ENCODE measurements at regions not wholly inside any gene's neighbourhood (a gene's known extent, or its start where the extent isn't known, plus 50 kb on each side); places are given as distances from the start of the nearest gene placed in this dataset.

DNA sequence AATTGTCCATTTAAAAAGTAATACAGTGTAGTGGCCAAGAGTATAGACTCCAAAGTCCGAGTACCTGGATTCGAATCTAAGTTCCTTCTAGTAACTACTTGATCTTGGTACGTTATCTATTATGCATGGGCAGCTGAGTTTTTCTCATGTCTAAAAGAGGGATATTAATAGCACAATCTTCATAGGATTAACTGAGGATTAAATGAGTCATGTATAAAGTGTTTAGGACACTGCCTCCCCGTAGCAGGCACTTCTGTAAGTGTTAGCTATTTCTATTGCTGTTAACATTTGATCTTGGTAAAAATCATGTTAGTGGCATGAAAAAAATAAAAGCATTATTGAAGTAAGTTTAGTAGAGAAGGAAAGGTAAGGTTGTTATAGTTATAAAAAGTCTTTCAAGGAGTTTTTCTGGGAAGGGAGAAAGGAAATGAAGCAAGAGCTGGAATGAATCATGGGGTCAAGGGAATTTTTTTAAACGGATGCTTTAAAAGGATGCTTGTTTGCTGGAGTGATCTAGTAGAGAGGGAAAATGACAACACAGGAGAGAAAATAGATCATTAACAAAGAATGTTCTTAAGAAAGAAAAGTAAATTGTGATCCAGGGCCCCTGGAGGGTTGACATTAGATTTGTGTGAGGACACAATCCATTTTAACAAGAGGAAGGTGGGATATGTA, 502.2 kb upstream of the USP15 start:
- no peak for DNase-seq (ENCODE audit: low spot score)

- DNase-seq (ENCODE audit: low spot score), result peak; percentile 5
Measured at GRCh38 chr12:61758661-61759060, 501.5 kb upstream of the USP15 start.

GRCh38 chr12:61765926-61766325, 494.3 kb upstream of the USP15 start:
- DNase-seq (ENCODE audit: low spot score), result no peak

DNA sequence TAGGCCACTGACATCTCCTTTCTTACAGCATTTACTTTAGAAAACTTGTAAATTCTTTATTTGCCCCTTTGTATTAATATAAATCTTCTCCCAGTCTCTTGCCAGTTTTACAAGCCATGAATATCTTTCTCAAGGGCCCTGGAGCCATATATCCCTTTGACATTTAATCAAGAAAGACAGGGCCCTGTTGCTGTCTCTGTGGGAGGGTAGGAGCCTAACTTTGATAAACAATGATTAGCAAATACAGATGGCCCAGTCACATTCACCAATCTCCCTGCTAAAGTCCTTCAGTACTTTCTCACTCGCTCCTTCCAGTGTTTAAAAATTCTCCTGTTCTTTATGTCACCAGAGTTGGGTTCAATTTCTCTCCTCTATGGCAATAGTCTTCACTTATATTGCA, 479.8 kb upstream of the USP15 start:
- DNase-seq (ENCODE audit: low spot score), result no peak

DNA sequence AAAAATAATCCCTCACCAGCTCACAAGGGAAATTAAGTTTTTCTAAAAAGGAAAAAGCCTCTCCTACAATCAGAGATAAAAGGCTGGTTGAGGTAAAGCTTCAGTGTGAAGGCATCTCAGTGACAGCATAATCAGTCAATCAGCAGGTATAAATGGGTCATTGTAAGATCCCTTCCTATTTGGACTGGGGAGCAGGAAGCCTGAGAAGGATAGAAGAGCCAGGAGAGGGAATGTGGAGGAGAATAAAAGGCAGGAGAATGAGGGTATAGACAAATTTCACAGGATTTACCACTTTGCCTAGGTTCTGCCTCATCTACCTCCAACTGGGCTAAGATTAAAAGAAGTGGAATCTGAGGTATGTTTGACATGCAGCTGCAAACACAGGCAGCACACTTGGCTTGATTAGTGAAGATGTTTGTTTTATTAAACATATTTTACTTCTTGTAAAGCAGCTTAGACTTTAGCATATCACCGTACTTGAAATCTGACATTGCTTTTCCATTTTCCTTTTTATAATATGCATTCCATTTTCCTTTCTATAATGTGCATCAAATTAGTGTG, 479.1 kb upstream of the USP15 start:
- DNase-seq (ENCODE audit: low spot score), result no peak

DNA sequence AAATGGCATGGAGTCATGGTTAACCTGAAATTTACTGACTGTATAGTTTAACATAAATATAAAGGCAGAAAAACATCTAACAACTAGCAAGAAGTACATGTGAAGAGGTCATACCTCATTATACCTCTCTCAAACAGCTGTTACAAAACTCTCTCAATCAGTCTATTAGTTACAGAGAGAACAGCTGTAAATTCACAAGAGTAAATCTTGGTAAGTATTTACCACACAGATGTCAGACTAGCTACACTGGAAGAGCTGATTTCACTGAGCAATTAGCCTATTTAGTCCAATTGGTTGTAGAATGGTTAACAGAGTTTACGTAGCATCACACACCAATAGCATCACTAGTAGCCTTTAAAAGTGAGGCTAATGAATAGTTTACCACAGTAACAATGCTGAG, 463.4 kb upstream of the USP15 start:
- DNase-seq (ENCODE audit: low spot score), result no peak

DNA sequence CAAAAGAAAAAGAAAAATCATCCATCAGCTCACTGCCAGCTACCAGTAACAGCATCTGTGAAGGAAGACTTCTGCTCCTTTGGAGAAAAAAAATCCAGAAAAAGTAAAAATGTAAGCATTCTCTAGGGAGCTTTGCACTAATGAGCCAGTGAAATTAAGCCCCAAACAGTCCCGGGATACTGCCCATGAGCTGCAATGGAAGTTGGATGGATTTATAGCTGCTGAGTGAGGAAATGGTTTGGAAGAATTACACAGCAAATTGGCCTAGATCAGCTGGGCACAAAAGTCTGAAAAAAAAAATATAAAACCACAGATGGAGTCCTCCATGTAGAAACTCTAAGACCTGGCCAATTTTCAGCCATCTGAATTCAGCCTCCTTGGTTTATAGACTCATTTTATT, 462.9 kb upstream of the USP15 start:
- no peak for DNase-seq (ENCODE audit: low spot score)

GRCh38 chr12:61798778-61799177, 461.4 kb upstream of the USP15 start:
- no peak for DNase-seq (ENCODE audit: low spot score)

GRCh38 chr12:61804301-61804700, 455.9 kb upstream of the USP15 start:
- no peak for DNase-seq (ENCODE audit: low spot score)

GRCh38 chr12:61808856-61809255, 451.3 kb upstream of the USP15 start:
- no peak for DNase-seq (ENCODE audit: low spot score)

DNA sequence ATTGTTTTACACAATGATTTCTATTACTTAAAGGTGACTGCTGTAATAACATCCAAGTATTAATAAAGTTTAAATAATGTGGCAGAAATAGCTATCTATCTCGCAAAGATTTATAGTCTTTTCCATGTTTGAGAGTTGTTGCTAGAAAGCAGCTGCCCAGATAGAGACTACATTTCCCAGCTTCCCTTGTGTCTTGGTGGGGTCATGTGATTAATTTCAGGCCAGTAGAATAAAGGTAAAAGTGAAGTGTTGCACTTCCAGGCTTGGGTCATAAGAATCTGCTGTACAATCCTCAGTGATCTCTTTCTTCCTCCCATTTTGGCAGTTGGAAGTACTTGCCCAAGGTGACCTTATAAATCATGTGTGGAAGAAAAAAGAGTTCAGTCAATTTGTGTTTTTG, 449.7 kb upstream of the USP15 start:
- no peak for DNase-seq (ENCODE audit: low spot score)

DNA sequence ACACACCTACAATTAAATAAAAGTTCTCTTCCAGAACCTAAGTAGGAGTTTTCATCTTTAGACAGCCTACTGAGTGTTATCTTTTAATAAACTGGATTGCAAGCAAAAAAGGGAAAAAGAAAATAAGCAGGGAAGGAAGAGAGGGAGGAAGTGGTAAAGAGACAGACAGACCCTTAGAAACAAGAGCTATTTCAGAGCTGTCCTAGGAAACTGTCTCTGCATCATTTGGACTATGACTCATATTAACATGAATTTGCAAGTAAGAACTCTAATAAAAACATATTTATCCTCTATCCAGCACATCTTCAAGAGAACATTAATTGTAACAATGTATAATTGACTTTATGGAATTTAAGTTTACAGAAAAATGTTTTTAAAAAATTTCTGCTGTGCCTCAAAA, 438.8 kb upstream of the USP15 start:
- peak; percentile 10 for DNase-seq (ENCODE audit: low spot score)

DNA sequence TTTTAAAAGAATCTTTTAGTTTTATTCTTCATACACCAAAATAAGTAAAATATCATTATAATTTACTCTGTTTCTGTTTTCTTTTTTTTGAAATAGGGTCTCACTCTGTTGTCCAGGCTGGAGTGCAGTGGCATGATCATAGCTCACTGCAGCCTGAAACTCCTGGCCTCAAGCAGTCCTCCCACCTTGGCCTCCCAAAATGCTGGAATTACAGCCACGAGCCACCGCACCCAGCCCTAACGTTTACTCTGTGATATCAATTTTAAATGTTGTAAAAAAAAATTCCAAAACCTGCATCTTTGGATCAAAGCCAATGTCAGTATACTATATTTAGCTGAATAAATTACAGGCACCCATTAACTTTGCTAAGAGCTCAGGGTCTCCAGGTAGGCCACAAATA, 437.1 kb upstream of the USP15 start:
- no peak for DNase-seq (ENCODE audit: low spot score)

GRCh38 chr12:61846765-61847164, 413.4 kb upstream of the USP15 start:
- DNase-seq (ENCODE audit: low spot score), result no peak

- DNase-seq (ENCODE audit: low spot score), result no peak
Measured at GRCh38 chr12:61848893-61849292, 411.3 kb upstream of the USP15 start.

GRCh38 chr12:61853945-61854344, 406.3 kb upstream of the USP15 start:
- no peak for DNase-seq (ENCODE audit: low spot score)

DNA sequence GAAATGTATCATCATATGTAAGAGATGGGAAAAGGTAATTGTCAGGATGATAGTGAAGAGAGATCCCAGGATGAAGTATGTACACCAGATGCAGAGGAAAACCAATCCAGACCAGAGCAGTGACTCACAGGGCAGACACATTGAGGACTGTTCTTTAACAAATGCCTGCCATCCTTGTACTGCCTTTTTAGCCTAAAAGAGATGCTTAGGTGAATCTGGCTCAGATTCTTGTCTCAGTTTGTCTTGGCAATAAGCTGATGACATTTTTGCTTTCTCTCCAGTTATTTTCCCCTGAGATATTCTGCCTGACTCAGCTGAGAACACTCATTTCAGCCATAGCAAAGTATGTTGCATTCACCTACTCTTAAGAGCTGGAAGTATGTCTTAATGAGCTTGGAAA, 405.3 kb upstream of the USP15 start:
- DNase-seq (ENCODE audit: low spot score), result no peak

- DNase-seq (ENCODE audit: low spot score), result no peak
Measured at GRCh38 chr12:61857968-61858367, 402.2 kb upstream of the USP15 start.

DNA sequence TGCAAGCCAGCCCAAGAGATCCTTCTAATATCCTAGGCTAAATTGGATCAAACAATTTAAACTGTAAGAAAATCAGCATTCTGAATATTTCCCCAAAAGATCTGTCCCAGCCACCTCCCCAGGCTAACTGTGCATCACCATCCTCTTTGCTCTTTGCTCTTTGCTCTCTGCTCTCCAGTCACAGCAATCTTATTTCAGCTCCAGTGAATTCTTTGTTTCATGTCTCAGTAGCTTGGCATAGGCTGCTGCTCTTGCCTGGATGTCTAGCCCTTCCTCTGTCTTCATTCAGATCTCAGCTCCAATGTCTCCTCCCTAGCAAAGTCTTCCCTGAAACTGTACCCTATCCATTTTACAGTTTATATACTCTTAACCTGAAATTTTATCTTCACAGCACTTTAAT, 399.8 kb upstream of the USP15 start:
- DNase-seq (ENCODE audit: low spot score), result no peak

DNA sequence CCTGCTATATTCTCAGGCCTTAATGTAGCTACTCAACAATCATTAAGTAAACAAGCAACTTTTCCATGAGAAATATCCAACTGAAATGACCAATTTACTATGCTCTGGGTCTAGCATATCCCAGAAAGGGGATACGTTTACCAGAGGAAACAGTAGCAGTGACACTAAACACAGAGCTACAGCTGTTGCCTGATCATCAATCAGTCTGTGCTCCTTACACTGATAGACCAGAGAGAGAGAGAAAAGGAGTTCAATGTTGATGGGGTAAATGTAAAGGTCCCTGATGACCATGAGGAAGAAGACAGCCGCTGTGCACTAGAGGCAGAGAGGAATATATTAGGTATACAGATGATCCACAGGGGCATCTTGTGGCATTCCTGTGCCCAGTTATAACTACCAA, 397.2 kb upstream of the USP15 start:
- DNase-seq (ENCODE audit: low spot score), result no peak

DNA sequence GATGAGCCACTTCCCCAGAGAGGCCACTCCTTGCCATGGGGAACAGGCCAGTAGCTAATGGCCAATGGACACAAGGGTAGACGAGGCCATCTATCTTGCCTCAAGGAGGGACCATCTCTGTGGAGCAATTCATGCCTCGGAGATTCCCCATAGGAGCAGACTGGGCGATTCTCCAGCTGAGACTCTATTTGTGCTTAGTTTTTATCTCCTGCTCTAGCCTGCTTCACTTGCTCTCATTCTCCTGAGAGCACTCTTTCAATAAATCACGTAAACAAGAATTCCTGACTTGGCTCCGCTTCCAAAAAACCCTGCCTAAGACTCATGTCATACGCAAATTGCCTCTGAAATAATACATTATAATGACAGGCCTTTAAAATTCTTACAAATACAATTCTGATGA, 396.4 kb upstream of the USP15 start:
- peak; percentile 70 for DNase-seq (ENCODE audit: low spot score)

GRCh38 chr12:61869796-61870195, 390.4 kb upstream of the USP15 start:
- DNase-seq (ENCODE audit: low spot score), result no peak

GRCh38 chr12:61870658-61871484, 389.3 kb upstream of the USP15 start:
- no peak for DNase-seq (ENCODE audit: low spot score)
